Ovary (tissue), 3 donors: ENCODE measurements at regions not wholly inside any gene's neighbourhood (a gene's known extent, or its start where the extent isn't known, plus 50 kb on each side); places are given as distances from the start of the nearest gene placed in this dataset.

Experiments
- POLR2A ChIP-seq: fragments of 450-650 bp; IDR thresholded peaks from one replicate; pipeline ENCODE4 v1.6.1; 2017; ENCODE audit warnings: antibody characterized with exemption, mild to moderate bottlenecking, moderate library complexity
- TF ChIP-seq, protein P1 (sequence below), 3 donors: fragments of 450-650 bp in 2 of 3; fragments of 200-600 bp in 1 of 3; IDR thresholded peaks; one replicate each; pipeline versions ENCODE4 v1.5.1 to v1.8.0; 2016 to 2022; ENCODE audit warnings: antibody characterized with exemption in 3 of 3, mild to moderate bottlenecking in 1 of 3
- donor health status: DM: no; HTN: no; CAD: no.

DNA sequence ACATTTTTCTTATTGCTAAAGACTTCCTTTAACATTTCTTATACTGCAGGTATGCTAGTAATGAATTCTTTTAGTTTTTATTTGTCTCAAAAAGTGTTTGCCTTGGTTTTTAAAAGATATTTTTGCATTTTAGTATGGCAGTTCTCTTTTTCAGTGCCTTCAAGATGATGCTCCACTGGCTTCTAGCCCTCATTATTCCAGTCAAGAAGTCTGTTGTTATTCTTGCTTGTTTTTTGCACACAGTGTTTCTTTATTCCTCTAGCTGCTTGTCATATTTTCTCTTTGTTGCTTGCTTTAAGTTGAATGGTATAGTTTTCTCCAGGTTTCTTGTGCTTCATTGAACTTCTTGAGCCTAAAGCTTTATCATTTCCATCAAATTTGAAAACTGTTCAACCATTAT lies 158.0 kb upstream of the SPHKAP start:
- TF ChIP-seq, protein P1, sequence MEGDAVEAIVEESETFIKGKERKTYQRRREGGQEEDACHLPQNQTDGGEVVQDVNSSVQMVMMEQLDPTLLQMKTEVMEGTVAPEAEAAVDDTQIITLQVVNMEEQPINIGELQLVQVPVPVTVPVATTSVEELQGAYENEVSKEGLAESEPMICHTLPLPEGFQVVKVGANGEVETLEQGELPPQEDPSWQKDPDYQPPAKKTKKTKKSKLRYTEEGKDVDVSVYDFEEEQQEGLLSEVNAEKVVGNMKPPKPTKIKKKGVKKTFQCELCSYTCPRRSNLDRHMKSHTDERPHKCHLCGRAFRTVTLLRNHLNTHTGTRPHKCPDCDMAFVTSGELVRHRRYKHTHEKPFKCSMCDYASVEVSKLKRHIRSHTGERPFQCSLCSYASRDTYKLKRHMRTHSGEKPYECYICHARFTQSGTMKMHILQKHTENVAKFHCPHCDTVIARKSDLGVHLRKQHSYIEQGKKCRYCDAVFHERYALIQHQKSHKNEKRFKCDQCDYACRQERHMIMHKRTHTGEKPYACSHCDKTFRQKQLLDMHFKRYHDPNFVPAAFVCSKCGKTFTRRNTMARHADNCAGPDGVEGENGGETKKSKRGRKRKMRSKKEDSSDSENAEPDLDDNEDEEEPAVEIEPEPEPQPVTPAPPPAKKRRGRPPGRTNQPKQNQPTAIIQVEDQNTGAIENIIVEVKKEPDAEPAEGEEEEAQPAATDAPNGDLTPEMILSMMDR (IDR thresholded peaks at IDR 0.05): no peak
- no peak for TF ChIP-seq POLR2A
